SJCRH30 (cell line): ENCODE measurements at regions not wholly inside any gene's neighbourhood (a gene's known extent, or its start where the extent isn't known, plus 50 kb on each side); places are given as distances from the start of the nearest gene placed in this dataset.

ENCODE experiments used
- DNase-seq, 2 experiments: peaks; one replicate each; pipeline ENCODE4 v3.0.0-alpha.2; 2015 to 2020
- H3K27ac ChIP-seq: fragments of 250-450 bp; sonication (Bioruptor Pico); 2 replicates; pipeline ENCODE4 v1.5.1; 2020; ENCODE audit warnings: mild to moderate bottlenecking, moderate library complexity
- H3K27me3 ChIP-seq: fragments of 250-450 bp; sonication (Bioruptor Pico); 2 replicates; pipeline ENCODE4 v1.5.1; 2020; ENCODE audit warnings: mild to moderate bottlenecking, moderate library complexity
- H3K36me3 ChIP-seq: fragments of 250-450 bp; sonication (Bioruptor Pico); 2 replicates; pipeline ENCODE4 v1.5.1; 2020; ENCODE audit warnings: mild to moderate bottlenecking, moderate library complexity
- H3K4me1 ChIP-seq: fragments of 250-450 bp; sonication (Bioruptor Pico); 2 replicates; pipeline ENCODE4 v1.5.1; 2020; ENCODE audit warnings: mild to moderate bottlenecking, moderate library complexity
- H3K4me3 ChIP-seq: fragments of 250-450 bp; sonication (Bioruptor Pico); 2 replicates; pipeline ENCODE4 v1.5.1; 2020; ENCODE audit warnings: mild to moderate bottlenecking, moderate library complexity
- H3K9me3 ChIP-seq: fragments of 250-450 bp; sonication (Bioruptor Pico); replicated peaks from 2 replicates; pipeline ENCODE4 v1.5.1; 2020; ENCODE audit warnings: mild to moderate bottlenecking, moderate library complexity

- no peaks in the 10 kb centered on the region for H3K36me3 ChIP-seq
- peak in 1 of 2 experiments; percentile 33 for DNase-seq
- H3K27ac ChIP-seq = no peak overlapping the region
- peaks cover 8% of the 10 kb centered on the region; the same call in 1 of the 2 replicates for H3K9me3 ChIP-seq
- no peaks in the 10 kb centered on the region for H3K27me3 ChIP-seq
- no peak overlapping the region for H3K4me3 ChIP-seq
- H3K4me1 ChIP-seq = peaks cover 38% of the 10 kb centered on the region
Measured at GRCh38 chr6:100944644-100945043, 63.5 kb upstream of the ASCC3 start.

GRCh38 chr6:100946021-100946540 is 65.0 kb upstream of the ASCC3 start:
- DNase-seq = peak; percentile 94 to 96
- Histone ChIP-seq H3K27me3 (no peaks in the 10 kb centered on the region), H3K9me3 (peaks cover 8% of the 10 kb centered on the region; the same call in 1 of the 2 replicates), H3K27ac (peak overlapping the region; percentile 78), H3K4me3 (no peak overlapping the region), H3K4me1 (peaks cover 38% of the 10 kb centered on the region), H3K36me3 (no peaks in the 10 kb centered on the region)

GRCh38 chr6:100946711-100947110 is 65.6 kb upstream of the ASCC3 start:
- H3K4me1 ChIP-seq = peaks cover 38% of the 10 kb centered on the region

GRCh38 chr6:100948381-100949133 is 67.4 kb upstream of the ASCC3 start:
- Histone ChIP-seq H3K9me3 (peaks cover 8% of the 10 kb centered on the region; the same call in 1 of the 2 replicates), H3K27me3 (no peaks in the 10 kb centered on the region), H3K4me1 (peaks cover 38% of the 10 kb centered on the region), H3K27ac (peak overlapping the region; percentile 33), H3K4me3 (no peak overlapping the region), H3K36me3 (no peaks in the 10 kb centered on the region)
- DNase-seq = peak; percentile 53 to 68

More at GRCh38 chr6:100946711-100947110, 65.6 kb upstream of the ASCC3 start:
- no peaks in the 10 kb centered on the region for H3K36me3 ChIP-seq
- peaks cover 8% of the 10 kb centered on the region; the same call in 1 of the 2 replicates for H3K9me3 ChIP-seq
- H3K27ac ChIP-seq = peak overlapping the region; percentile 78
- H3K4me3 ChIP-seq = no peak overlapping the region
- peak in 1 of 2 experiments; percentile 44 for DNase-seq
- no peaks in the 10 kb centered on the region for H3K27me3 ChIP-seq

GRCh38 chr6:100952006-100952405 is 70.9 kb upstream of the ASCC3 start:
- H3K9me3 ChIP-seq = 0 out of 2 replicates have a peak, but pooled peaks cover 3% of the 10 kb centered on the region
- H3K27me3 ChIP-seq = no peaks in the 10 kb centered on the region
- no peak for DNase-seq
- no peak overlapping the region for H3K4me3 ChIP-seq
- peaks cover 20% of the 10 kb centered on the region for H3K4me1 ChIP-seq
- H3K27ac ChIP-seq = no peak overlapping the region
- H3K36me3 ChIP-seq = no peaks in the 10 kb centered on the region

- Histone ChIP-seq H3K4me3 (no peak overlapping the region), H3K27ac (no peak overlapping the region), H3K36me3 (no peaks in the 10 kb centered on the region), H3K4me1 (no peaks in the 10 kb centered on the region), H3K27me3 (no peaks in the 10 kb centered on the region), H3K9me3 (no peaks in the 10 kb centered on the region)
- no peak for DNase-seq
Measured at GRCh38 chr6:100959280-100959679, 78.2 kb upstream of the ASCC3 start.

- 0 out of 2 replicates have a peak, but pooled peaks cover 3% of the 10 kb centered on the region for H3K9me3 ChIP-seq
- no peak overlapping the region for H3K27ac ChIP-seq
- no peak overlapping the region for H3K4me3 ChIP-seq
- H3K4me1 ChIP-seq = no peaks in the 10 kb centered on the region
- no peaks in the 10 kb centered on the region for H3K27me3 ChIP-seq
- H3K36me3 ChIP-seq = no peaks in the 10 kb centered on the region
- no peak for DNase-seq
Measured at GRCh38 chr6:100962466-100962865, 81.3 kb upstream of the ASCC3 start.

GRCh38 chr6:100965067-100965466 is 83.9 kb upstream of the ASCC3 start:
- Histone ChIP-seq H3K27me3 (no peaks in the 10 kb centered on the region), H3K9me3 (0 out of 2 replicates have a peak, but pooled peaks cover 3% of the 10 kb centered on the region), H3K27ac (no peak overlapping the region), H3K4me3 (no peak overlapping the region), H3K4me1 (no peaks in the 10 kb centered on the region), H3K36me3 (no peaks in the 10 kb centered on the region)
- no peak for DNase-seq

GRCh38 chr6:100968949-100969348 is 87.8 kb upstream of the ASCC3 start:
- no peak overlapping the region for H3K27ac ChIP-seq
- no peaks in the 10 kb centered on the region for H3K27me3 ChIP-seq
- H3K4me3 ChIP-seq = no peak overlapping the region
- peak; percentile 59 to 65 for DNase-seq
- no peaks in the 10 kb centered on the region for H3K36me3 ChIP-seq
- H3K9me3 ChIP-seq = 0 out of 2 replicates have a peak, but pooled peaks cover 3% of the 10 kb centered on the region
- H3K4me1 ChIP-seq = no peaks in the 10 kb centered on the region

- no peaks in the 10 kb centered on the region for H3K9me3 ChIP-seq
Measured at GRCh38 chr6:100979267-100979666, 98.1 kb upstream of the ASCC3 start.

GRCh38 chr6:100980949-100981348 is 99.8 kb upstream of the ASCC3 start:
- Histone ChIP-seq H3K27ac (no peak overlapping the region), H3K36me3 (no peaks in the 10 kb centered on the region), H3K9me3 (no peaks in the 10 kb centered on the region), H3K4me1 (no peaks in the 10 kb centered on the region), H3K27me3 (no peaks in the 10 kb centered on the region), H3K4me3 (no peak overlapping the region)
- no peak for DNase-seq

More at GRCh38 chr6:100979267-100979666, 98.1 kb upstream of the ASCC3 start:
- DNase-seq = no peak
- Histone ChIP-seq H3K36me3 (no peaks in the 10 kb centered on the region), H3K27me3 (no peaks in the 10 kb centered on the region), H3K4me3 (no peak overlapping the region), H3K4me1 (no peaks in the 10 kb centered on the region), H3K27ac (no peak overlapping the region)

GRCh38 chr6:100986921-100987320 is 105.8 kb upstream of the ASCC3 start:
- no peak overlapping the region for H3K27ac ChIP-seq
- no peak for DNase-seq
- no peaks in the 10 kb centered on the region for H3K36me3 ChIP-seq
- H3K4me3 ChIP-seq = no peak overlapping the region
- no peaks in the 10 kb centered on the region for H3K27me3 ChIP-seq
- no peaks in the 10 kb centered on the region for H3K9me3 ChIP-seq
- no peaks in the 10 kb centered on the region for H3K4me1 ChIP-seq

- no peaks in the 10 kb centered on the region for H3K36me3 ChIP-seq
- H3K4me1 ChIP-seq = no peaks in the 10 kb centered on the region
- H3K27ac ChIP-seq = no peak overlapping the region
- H3K4me3 ChIP-seq = no peak overlapping the region
- no peaks in the 10 kb centered on the region for H3K9me3 ChIP-seq
- no peak for DNase-seq
- no peaks in the 10 kb centered on the region for H3K27me3 ChIP-seq
Measured at GRCh38 chr6:100987556-100987955, 106.4 kb upstream of the ASCC3 start.

GRCh38 chr6:100988391-100988984 is 107.4 kb upstream of the ASCC3 start:
- no peaks in the 10 kb centered on the region for H3K36me3 ChIP-seq
- no peak overlapping the region for H3K4me3 ChIP-seq
- no peaks in the 10 kb centered on the region for H3K9me3 ChIP-seq
- no peak overlapping the region for H3K27ac ChIP-seq
- H3K27me3 ChIP-seq = no peaks in the 10 kb centered on the region
- DNase-seq = no peak
- no peaks in the 10 kb centered on the region for H3K4me1 ChIP-seq

GRCh38 chr6:100990070-100990469 is 108.9 kb upstream of the ASCC3 start:
- no peaks in the 10 kb centered on the region for H3K4me1 ChIP-seq
- H3K36me3 ChIP-seq = no peaks in the 10 kb centered on the region
- no peak for DNase-seq

More at GRCh38 chr6:100990070-100990469, 108.9 kb upstream of the ASCC3 start:
- no peaks in the 10 kb centered on the region for H3K27me3 ChIP-seq
- H3K9me3 ChIP-seq = no peaks in the 10 kb centered on the region
- no peak overlapping the region for H3K4me3 ChIP-seq
- no peak overlapping the region for H3K27ac ChIP-seq
